ENCODE measurements at regions not wholly inside any gene's neighbourhood (a gene's known extent, or its start where the extent isn't known, plus 50 kb on each side); places are given as distances from the start of the nearest gene placed in this dataset.
A peak's percentile ranks its signal among the peaks of the same experiment; 100 is the strongest.

DNA sequence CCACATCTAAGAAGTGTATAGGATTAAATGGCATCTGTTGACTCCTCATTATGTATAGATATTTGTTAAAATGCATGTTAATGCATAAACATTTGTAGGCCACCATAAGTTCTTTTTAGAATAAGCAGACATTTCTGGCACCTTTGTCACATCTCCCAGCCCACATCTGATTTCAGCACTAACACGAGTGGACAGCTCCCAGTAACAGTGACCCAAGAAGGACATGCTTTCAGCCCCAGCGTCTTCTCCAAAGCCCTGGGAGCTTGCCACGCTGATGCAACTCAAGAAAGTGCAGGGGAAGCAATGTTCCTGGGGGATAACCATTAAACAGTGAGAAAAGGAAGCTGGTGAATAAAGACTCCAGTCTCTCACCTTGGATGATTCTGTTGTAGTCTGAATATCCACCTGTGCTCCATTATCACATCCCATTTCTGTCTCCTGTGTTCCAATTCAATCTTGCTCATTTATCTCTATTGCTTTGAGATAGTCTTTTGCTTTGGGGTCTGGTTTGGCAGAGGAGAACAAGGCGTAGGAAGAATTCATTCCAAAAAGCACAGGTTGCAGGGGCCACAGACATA is 182.6 kb upstream of the THSD7B start (continued):
- TF ChIP-seq, protein P1, sequence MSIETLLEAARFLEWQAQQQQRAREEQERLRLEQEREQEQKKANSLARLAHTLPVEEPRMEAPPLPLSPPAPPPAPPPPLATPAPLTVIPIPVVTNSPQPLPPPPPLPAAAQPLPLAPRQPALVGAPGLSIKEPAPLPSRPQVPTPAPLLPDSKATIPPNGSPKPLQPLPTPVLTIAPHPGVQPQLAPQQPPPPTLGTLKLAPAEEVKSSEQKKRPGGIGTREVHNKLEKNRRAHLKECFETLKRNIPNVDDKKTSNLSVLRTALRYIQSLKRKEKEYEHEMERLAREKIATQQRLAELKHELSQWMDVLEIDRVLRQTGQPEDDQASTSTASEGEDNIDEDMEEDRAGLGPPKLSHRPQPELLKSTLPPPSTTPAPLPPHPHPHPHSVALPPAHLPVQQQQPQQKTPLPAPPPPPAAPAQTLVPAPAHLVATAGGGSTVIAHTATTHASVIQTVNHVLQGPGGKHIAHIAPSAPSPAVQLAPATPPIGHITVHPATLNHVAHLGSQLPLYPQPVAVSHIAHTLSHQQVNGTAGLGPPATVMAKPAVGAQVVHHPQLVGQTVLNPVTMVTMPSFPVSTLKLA (conservative IDR thresholded peaks at IDR 0.05): 0 out of 4 replicates have a peak, but pooled peaks of 1 of the 2 experiments have one; percentile 19
- TF ChIP-seq CBX8 (IDR thresholded peaks at IDR 0.05; ENCODE audit: borderline replicate concordance, extremely low read depth, low read depth, low read length, poor library complexity, severe bottlenecking) (no peak), ZNF766 (CRISPR knock-in tag; conservative IDR thresholded peaks at IDR 0.05) (peak; percentile 40; the same call in 1 of the 2 replicates), MIER1 (IDR thresholded peaks at IDR 0.05; ENCODE audit: low read depth) (peak; percentile 91), TSC22D4 (tag; IDR thresholded peaks at IDR 0.05) (no peak), TAF15 (IDR thresholded peaks at IDR 0.05; ENCODE audit: low read depth, low read length) (no peak), RBM39 (optimal IDR thresholded peaks at IDR 0.05; ENCODE audit: low read depth, low read length) (no peak), PURB (CRISPR knock-in tag; IDR thresholded peaks at IDR 0.05; ENCODE audit: low read depth) (no peak)
- TF ChIP-seq, protein P2, sequence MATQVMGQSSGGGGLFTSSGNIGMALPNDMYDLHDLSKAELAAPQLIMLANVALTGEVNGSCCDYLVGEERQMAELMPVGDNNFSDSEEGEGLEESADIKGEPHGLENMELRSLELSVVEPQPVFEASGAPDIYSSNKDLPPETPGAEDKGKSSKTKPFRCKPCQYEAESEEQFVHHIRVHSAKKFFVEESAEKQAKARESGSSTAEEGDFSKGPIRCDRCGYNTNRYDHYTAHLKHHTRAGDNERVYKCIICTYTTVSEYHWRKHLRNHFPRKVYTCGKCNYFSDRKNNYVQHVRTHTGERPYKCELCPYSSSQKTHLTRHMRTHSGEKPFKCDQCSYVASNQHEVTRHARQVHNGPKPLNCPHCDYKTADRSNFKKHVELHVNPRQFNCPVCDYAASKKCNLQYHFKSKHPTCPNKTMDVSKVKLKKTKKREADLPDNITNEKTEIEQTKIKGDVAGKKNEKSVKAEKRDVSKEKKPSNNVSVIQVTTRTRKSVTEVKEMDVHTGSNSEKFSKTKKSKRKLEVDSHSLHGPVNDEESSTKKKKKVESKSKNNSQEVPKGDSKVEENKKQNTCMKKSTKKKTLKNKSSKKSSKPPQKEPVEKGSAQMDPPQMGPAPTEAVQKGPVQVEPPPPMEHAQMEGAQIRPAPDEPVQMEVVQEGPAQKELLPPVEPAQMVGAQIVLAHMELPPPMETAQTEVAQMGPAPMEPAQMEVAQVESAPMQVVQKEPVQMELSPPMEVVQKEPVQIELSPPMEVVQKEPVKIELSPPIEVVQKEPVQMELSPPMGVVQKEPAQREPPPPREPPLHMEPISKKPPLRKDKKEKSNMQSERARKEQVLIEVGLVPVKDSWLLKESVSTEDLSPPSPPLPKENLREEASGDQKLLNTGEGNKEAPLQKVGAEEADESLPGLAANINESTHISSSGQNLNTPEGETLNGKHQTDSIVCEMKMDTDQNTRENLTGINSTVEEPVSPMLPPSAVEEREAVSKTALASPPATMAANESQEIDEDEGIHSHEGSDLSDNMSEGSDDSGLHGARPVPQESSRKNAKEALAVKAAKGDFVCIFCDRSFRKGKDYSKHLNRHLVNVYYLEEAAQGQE (IDR thresholded peaks at IDR 0.05; ENCODE audit: borderline replicate concordance): peak; percentile 98
- TF ChIP-seq, protein P2 (CRISPR knock-in tag; IDR thresholded peaks at IDR 0.05; ENCODE audit: low read depth): peak; percentile 94
- TF ChIP-seq, protein P3, sequence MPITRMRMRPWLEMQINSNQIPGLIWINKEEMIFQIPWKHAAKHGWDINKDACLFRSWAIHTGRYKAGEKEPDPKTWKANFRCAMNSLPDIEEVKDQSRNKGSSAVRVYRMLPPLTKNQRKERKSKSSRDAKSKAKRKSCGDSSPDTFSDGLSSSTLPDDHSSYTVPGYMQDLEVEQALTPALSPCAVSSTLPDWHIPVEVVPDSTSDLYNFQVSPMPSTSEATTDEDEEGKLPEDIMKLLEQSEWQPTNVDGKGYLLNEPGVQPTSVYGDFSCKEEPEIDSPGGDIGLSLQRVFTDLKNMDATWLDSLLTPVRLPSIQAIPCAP (CRISPR knock-in tag; IDR thresholded peaks at IDR 0.05; ENCODE audit: borderline replicate concordance): no peak
